Fibroblast of lung (primary cell): ENCODE measurements at regions not wholly inside any gene's neighbourhood (a gene's known extent, or its start where the extent isn't known, plus 50 kb on each side); places are given as distances from the start of the nearest gene placed in this dataset.

ENCODE experiments used
- EZH2 ChIP-seq: IDR thresholded peaks from 2 replicates; pipeline ENCODE4 v1.5.1; 2012; ENCODE audit warnings: low read length, control low read depth, mild to moderate bottlenecking; ENCODE audit errors: missing control alignments
- TF ChIP-seq, protein P1 (sequence below), 2 donors: IDR thresholded peaks in 1 of 2; conservative IDR thresholded peaks in 1 of 2; 1 replicate in 1 of 2; 2 replicates in 1 of 2; pipeline ENCODE4 v1.5.1; 2011 to 2012; ENCODE audit warnings: low read length in 2 of 2, control low read depth in 1 of 2, inconsistent platforms in 1 of 2, low read depth in 1 of 2, mild to moderate bottlenecking in 1 of 2

GRCh38 chr10:63003816-63004453, 129.2 kb upstream of the NRBF2 start:
- TF ChIP-seq, protein P1, sequence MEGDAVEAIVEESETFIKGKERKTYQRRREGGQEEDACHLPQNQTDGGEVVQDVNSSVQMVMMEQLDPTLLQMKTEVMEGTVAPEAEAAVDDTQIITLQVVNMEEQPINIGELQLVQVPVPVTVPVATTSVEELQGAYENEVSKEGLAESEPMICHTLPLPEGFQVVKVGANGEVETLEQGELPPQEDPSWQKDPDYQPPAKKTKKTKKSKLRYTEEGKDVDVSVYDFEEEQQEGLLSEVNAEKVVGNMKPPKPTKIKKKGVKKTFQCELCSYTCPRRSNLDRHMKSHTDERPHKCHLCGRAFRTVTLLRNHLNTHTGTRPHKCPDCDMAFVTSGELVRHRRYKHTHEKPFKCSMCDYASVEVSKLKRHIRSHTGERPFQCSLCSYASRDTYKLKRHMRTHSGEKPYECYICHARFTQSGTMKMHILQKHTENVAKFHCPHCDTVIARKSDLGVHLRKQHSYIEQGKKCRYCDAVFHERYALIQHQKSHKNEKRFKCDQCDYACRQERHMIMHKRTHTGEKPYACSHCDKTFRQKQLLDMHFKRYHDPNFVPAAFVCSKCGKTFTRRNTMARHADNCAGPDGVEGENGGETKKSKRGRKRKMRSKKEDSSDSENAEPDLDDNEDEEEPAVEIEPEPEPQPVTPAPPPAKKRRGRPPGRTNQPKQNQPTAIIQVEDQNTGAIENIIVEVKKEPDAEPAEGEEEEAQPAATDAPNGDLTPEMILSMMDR (conservative IDR thresholded peaks at IDR 0.05 in 1 of 2, IDR thresholded peaks at IDR 0.05 in 1 of 2; ENCODE audit: low read depth in 1 of 2, low read length in 2 of 2) = peak in 1 of 2 donors; percentile 25
- no peak for TF ChIP-seq EZH2
